Neural cell (in vitro differentiated cells): ENCODE measurements at regions not wholly inside any gene's neighbourhood (a gene's known extent, or its start where the extent isn't known, plus 50 kb on each side); places are given as distances from the start of the nearest gene placed in this dataset.

Experiments
- H2AFZ ChIP-seq: fragments of 200-600, 300-800 bp; sonication (generic), shearing (Covaris generic); 2 replicates; pipeline ENCODE4 v1.6.0; 2014; ENCODE audit warnings: low read depth, mild to moderate bottlenecking, antibody characterized with exemption, low read length, moderate library complexity
- H3F3A ChIP-seq: fragments of 200-600 bp; shearing (Covaris generic); 2 replicates; pipeline ENCODE4 v1.6.1; 2016; ENCODE audit warnings: mild to moderate bottlenecking, moderate library complexity, mixed read lengths, antibody characterized with exemption, low read length; ENCODE audit not compliant: insufficient read depth, poor library complexity, severe bottlenecking
- H3K27ac ChIP-seq: fragments of 200-600, 300-800 bp; sonication (generic), shearing (Covaris generic); 2 replicates; pipeline ENCODE4 v1.5.1; 2014; ENCODE audit warnings: mild to moderate bottlenecking, low read length, moderate library complexity
- H3K27me3 ChIP-seq: fragments of 300-800, 200-600 bp; sonication (generic), shearing (Covaris generic); 2 replicates; pipeline ENCODE4 v1.6.0; 2014; ENCODE audit warnings: mild to moderate bottlenecking, low read depth, low read length, moderate library complexity; ENCODE audit not compliant: insufficient read depth
- H3K36me3 ChIP-seq: fragments of 300-800, 200-600 bp; sonication (generic), shearing (Covaris generic); 2 replicates; pipeline ENCODE4 v1.5.1; 2014; ENCODE audit warnings: mild to moderate bottlenecking, antibody characterized with exemption, low read length, moderate library complexity; ENCODE audit not compliant: insufficient read depth
- H3K4me2 ChIP-seq: fragments of 300-800, 200-600 bp; sonication (generic), shearing (Covaris generic); 2 replicates; pipeline ENCODE4 v1.6.0; 2014; ENCODE audit warnings: mild to moderate bottlenecking, low read length
- H3K4me3 ChIP-seq: fragments of 300-800, 200-600 bp; sonication (generic), shearing (Covaris generic); 2 replicates; pipeline ENCODE4 v1.5.1; 2014; ENCODE audit warnings: mild to moderate bottlenecking, low read length, moderate library complexity
- H3K79me2 ChIP-seq: fragments of 200-600 bp; shearing (Covaris generic); replicated peaks from 2 replicates; pipeline ENCODE4 v1.6.0; 2014; ENCODE audit warnings: mild to moderate bottlenecking, low read length, moderate library complexity; ENCODE audit not compliant: insufficient read depth
- H3K9ac ChIP-seq: fragments of 300-800, 200-600 bp; sonication (generic), shearing (Covaris generic); 2 replicates; pipeline ENCODE4 v1.6.1; 2016; ENCODE audit warnings: mild to moderate bottlenecking, low read length, mixed read lengths
- H3K9me2 ChIP-seq: fragments of 200-600 bp; shearing (Covaris generic); 2 replicates; pipeline ENCODE4 v1.6.1; 2016; ENCODE audit warnings: mild to moderate bottlenecking, low read length, mixed read lengths; ENCODE audit not compliant: insufficient read depth
- H3K9me3 ChIP-seq: fragments of 200-600, 300-800 bp; sonication (generic), shearing (Covaris generic); 2 replicates; pipeline ENCODE4 v1.6.1; 2016; ENCODE audit warnings: mild to moderate bottlenecking, mixed run types, low read length, moderate library complexity, mixed read lengths
- H4K20me1 ChIP-seq: fragments of 200-600 bp; shearing (Covaris generic); 2 replicates; pipeline ENCODE4 v1.6.1; 2016; ENCODE audit warnings: mild to moderate bottlenecking, mixed run types; ENCODE audit not compliant: insufficient read depth
- EP300 ChIP-seq: fragments of 450-650 bp; conservative IDR thresholded peaks from 2 replicates; pipeline ENCODE4 v1.6.1; 2014; ENCODE audit warnings: antibody characterized with exemption, mild to moderate bottlenecking, moderate library complexity; ENCODE audit not compliant: poor library complexity, severe bottlenecking
- EZH2 ChIP-seq: fragments of 200-600, 300-800 bp; shearing (Covaris generic), sonication (generic); IDR thresholded peaks from 2 replicates; pipeline ENCODE4 v1.6.1; 2014; ENCODE audit warnings: antibody characterized with exemption, low read length, borderline replicate concordance, mild to moderate bottlenecking; ENCODE audit not compliant: insufficient read depth, poor library complexity, severe bottlenecking
- MXI1 ChIP-seq: fragments of 450-650 bp; conservative IDR thresholded peaks from 2 replicates; pipeline ENCODE4 v1.6.1; 2014; ENCODE audit warnings: antibody characterized with exemption, mild to moderate bottlenecking; ENCODE audit not compliant: poor library complexity, severe bottlenecking
- POLR2AphosphoS5 ChIP-seq: IDR thresholded peaks from 2 replicates; pipeline ENCODE4 v1.6.1; 2012
- RAD21 ChIP-seq: fragments of 450-650 bp; conservative IDR thresholded peaks from 2 replicates; pipeline ENCODE4 v1.6.1; 2014; ENCODE audit warnings: antibody characterized with exemption, mild to moderate bottlenecking, moderate library complexity
- SMC3 ChIP-seq: fragments of 450-650 bp; conservative IDR thresholded peaks from 2 replicates; pipeline ENCODE4 v1.6.1; 2014; ENCODE audit warnings: antibody characterized with exemption, mild to moderate bottlenecking, moderate library complexity; ENCODE audit not compliant: poor library complexity
- TAF1 ChIP-seq: IDR thresholded peaks from 2 replicates; pipeline ENCODE4 v1.6.1; 2012; ENCODE audit warnings: low read depth
- TF ChIP-seq, protein P1 (sequence below): IDR thresholded peaks from 2 replicates; pipeline ENCODE4 v1.6.1; 2012; ENCODE audit warnings: borderline replicate concordance
- TF ChIP-seq, protein P2 (sequence below): fragments of 450-650 bp; IDR thresholded peaks from 2 replicates; pipeline ENCODE4 v1.5.1; 2014; ENCODE audit warnings: antibody characterized with exemption, mild to moderate bottlenecking, moderate library complexity; ENCODE audit not compliant: poor library complexity, severe bottlenecking

DNA sequence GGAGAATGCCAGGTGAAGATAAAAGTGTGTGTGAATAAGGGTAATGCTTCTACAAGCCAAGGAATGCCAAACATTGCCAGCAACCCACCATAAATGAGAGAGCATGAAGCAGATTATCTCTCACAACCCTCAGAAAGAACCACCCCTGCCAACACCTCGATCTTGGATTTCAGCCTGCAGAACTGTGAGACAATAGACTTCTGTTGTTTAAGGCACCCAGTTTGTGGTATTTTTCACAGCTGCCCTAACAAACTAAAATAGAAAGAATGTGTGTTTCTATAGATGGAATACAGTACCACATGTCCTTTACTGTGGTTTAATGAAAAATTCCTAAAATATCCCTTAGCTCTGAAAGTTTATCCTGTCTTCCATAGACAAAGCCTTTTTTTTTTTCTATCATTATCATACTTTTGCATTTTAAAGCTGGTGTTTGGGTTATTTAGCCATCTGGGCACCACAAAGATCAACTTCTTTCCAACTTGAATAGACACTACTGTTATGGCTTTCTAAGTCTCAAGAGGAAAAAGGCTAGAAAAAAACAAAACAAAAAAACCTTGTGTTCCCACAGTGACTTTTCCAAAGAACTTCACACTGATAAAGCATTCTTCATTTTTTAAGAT lies 505.6 kb downstream of the KCTD12 start:
- H3K27me3 ChIP-seq, result no peaks in the 10 kb centered on the region
- no peak overlapping the region for H3K27ac ChIP-seq
- no peaks in the 10 kb centered on the region for H3K9me3 ChIP-seq
- TF ChIP-seq POLR2AphosphoS5 (no peak), MXI1 (no peak)
- no peaks in the 10 kb centered on the region for H3K36me3 ChIP-seq
- no peaks in the 10 kb centered on the region for H3K9me2 ChIP-seq
- H2AFZ ChIP-seq, result no peak overlapping the region
- no peak overlapping the region for H3K4me3 ChIP-seq
- H3K9ac ChIP-seq, result no peak overlapping the region
- no peaks in the 10 kb centered on the region for H3F3A ChIP-seq
- H3K4me2 ChIP-seq, result no peak overlapping the region
- no peaks in the 10 kb centered on the region for H4K20me1 ChIP-seq
- H3K79me2 ChIP-seq, result no peaks in the 10 kb centered on the region

DNA sequence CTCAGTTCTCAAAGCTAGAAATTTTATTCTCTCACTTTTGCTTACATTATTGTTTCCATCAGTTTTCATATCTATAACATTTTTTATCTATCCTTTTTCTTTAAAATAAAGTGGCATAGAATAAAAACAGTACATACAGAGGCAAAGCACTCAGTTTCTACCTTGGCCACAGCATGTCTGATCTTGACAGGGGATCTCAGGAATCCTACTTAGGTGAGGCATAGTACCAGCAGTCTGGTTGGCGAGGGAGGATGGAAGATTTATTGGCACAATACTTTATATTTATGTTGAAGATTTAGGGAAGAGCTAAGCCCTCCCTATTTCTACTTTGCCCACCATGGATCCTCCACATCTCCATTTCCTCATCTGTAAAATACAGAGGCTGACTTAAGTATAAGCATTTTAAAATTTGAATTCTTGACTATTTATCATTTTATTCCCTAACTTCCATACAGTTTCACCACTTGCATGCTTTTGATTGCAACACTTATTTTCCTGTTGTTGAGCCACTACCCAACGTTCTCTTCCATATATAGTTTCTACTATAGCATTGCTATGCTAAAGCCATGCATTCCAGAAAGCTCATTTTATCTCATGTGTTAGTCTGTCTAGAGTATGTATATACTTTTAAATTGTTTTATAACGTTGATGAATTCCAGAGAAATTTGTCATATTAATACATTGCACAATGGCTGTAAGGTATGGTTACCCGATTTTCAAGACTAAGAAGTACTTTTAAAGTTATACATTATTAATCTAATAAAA lies 506.7 kb downstream of the KCTD12 start:
- TF ChIP-seq SMC3 (no peak), MXI1 (no peak), EZH2 (no peak), TAF1 (no peak)
- TF ChIP-seq, protein P1, sequence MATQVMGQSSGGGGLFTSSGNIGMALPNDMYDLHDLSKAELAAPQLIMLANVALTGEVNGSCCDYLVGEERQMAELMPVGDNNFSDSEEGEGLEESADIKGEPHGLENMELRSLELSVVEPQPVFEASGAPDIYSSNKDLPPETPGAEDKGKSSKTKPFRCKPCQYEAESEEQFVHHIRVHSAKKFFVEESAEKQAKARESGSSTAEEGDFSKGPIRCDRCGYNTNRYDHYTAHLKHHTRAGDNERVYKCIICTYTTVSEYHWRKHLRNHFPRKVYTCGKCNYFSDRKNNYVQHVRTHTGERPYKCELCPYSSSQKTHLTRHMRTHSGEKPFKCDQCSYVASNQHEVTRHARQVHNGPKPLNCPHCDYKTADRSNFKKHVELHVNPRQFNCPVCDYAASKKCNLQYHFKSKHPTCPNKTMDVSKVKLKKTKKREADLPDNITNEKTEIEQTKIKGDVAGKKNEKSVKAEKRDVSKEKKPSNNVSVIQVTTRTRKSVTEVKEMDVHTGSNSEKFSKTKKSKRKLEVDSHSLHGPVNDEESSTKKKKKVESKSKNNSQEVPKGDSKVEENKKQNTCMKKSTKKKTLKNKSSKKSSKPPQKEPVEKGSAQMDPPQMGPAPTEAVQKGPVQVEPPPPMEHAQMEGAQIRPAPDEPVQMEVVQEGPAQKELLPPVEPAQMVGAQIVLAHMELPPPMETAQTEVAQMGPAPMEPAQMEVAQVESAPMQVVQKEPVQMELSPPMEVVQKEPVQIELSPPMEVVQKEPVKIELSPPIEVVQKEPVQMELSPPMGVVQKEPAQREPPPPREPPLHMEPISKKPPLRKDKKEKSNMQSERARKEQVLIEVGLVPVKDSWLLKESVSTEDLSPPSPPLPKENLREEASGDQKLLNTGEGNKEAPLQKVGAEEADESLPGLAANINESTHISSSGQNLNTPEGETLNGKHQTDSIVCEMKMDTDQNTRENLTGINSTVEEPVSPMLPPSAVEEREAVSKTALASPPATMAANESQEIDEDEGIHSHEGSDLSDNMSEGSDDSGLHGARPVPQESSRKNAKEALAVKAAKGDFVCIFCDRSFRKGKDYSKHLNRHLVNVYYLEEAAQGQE, result no peak

DNA sequence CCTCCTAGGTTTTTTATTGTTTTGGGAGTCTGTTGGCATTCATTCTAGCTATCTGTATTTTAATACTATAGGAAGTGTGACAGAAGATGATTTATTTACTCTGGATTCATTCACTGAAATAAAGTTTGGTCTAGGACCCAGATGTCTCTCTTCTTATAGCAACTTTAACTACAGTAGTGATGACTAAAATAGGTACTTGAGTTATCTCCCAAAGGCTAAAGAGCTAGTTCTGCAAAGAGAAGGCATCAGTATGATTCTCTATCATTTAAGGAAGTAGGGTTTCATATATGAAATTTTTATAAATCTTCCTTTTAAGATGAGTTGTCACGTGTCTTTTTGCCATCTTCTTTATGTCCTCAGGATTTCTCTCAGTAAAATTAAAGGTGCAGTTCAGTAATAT lies 507.4 kb downstream of the KCTD12 start:
- Histone ChIP-seq H3F3A (no peaks in the 10 kb centered on the region), H3K27ac (no peak overlapping the region), H4K20me1 (no peaks in the 10 kb centered on the region), H3K9me3 (no peaks in the 10 kb centered on the region), H3K4me3 (no peak overlapping the region), H3K27me3 (no peaks in the 10 kb centered on the region), H3K79me2 (no peaks in the 10 kb centered on the region), H3K9ac (no peak overlapping the region), H3K4me2 (no peak overlapping the region), H3K36me3 (no peaks in the 10 kb centered on the region), H2AFZ (no peak overlapping the region), H3K9me2 (no peaks in the 10 kb centered on the region)
- TF ChIP-seq EP300 (no peak), TAF1 (no peak), SMC3 (no peak), MXI1 (no peak), POLR2AphosphoS5 (no peak), RAD21 (no peak), EZH2 (no peak)
- TF ChIP-seq, protein P2, sequence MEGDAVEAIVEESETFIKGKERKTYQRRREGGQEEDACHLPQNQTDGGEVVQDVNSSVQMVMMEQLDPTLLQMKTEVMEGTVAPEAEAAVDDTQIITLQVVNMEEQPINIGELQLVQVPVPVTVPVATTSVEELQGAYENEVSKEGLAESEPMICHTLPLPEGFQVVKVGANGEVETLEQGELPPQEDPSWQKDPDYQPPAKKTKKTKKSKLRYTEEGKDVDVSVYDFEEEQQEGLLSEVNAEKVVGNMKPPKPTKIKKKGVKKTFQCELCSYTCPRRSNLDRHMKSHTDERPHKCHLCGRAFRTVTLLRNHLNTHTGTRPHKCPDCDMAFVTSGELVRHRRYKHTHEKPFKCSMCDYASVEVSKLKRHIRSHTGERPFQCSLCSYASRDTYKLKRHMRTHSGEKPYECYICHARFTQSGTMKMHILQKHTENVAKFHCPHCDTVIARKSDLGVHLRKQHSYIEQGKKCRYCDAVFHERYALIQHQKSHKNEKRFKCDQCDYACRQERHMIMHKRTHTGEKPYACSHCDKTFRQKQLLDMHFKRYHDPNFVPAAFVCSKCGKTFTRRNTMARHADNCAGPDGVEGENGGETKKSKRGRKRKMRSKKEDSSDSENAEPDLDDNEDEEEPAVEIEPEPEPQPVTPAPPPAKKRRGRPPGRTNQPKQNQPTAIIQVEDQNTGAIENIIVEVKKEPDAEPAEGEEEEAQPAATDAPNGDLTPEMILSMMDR, result no peak
- TF ChIP-seq, protein P1, result no peak

More for the DNA sequence above, 506.7 kb downstream of the KCTD12 start:
- H4K20me1 ChIP-seq, result no peaks in the 10 kb centered on the region
- no peaks in the 10 kb centered on the region for H3K9me2 ChIP-seq
- H3K9me3 ChIP-seq, result no peaks in the 10 kb centered on the region
- no peaks in the 10 kb centered on the region for H3K79me2 ChIP-seq
- no peak overlapping the region for H2AFZ ChIP-seq
- no peak overlapping the region for H3K9ac ChIP-seq
- no peak overlapping the region for H3K4me3 ChIP-seq
- H3K4me2 ChIP-seq, result no peak overlapping the region
- H3F3A ChIP-seq, result no peaks in the 10 kb centered on the region
- H3K27me3 ChIP-seq, result no peaks in the 10 kb centered on the region
- no peaks in the 10 kb centered on the region for H3K36me3 ChIP-seq
- no peak overlapping the region for H3K27ac ChIP-seq
